ENCODE measurements at regions not wholly inside any gene's neighbourhood (a gene's known extent, or its start where the extent isn't known, plus 50 kb on each side); places are given as distances from the start of the nearest gene placed in this dataset.
"Not testable (repeated sequence)": the region's sequence is repeated elsewhere in the genome, so short reads cannot be mapped to it uniquely, and the experiment has no call there.

DNA sequence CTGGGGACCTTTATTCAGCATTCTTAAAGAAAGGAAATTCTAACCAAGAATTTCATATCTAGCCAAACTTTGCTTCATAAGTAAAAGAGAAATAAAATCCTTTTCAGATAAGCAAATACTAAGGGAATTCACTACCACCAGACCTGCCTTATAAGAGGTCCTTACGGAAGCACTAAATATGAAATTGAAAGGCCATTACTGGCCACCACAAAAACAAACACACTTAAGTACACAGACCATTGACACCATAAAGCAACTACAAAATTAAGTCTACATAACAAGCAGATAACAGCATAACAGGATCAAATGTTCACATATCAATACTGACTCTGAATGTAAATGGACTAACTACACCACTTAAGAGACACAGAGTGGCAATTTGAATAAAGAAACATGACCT is 361.4 kb upstream of the POU5F2 start:
- no peak for DNase-seq (ENCODE audit: low read depth)

- DNase-seq (ENCODE audit: low read depth) = not testable (repeated sequence)
These were observed 356.0 kb upstream of the POU5F2 start for GRCh38 chr5:94097384-94097783.

GRCh38 chr5:94094793-94095441 is 353.5 kb upstream of the POU5F2 start:
- DNase-seq (ENCODE audit: low read depth) = no peak

- no peak for DNase-seq (ENCODE audit: low read depth)
These were observed 351.9 kb upstream of the POU5F2 start for GRCh38 chr5:94093300-94093699.

DNA sequence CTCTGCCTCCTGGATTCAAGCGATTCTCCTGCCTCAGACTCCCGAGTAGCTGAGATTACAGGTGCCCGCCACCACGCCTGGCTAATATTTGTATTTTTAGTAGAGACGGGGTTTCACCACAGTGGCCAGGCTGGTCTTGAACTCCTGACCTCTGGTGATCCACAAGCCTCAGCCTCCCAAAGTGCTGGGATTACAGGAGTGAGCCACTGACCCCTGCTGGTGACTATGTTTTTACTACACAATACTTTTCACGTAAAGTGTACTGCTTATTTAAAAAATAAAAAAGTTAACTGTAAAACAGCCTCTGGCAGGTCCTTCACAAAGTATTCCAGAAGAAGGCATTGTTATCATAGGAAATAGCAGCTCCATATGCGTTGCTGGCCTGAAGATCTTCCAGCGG is 345.2 kb upstream of the POU5F2 start:
- DNase-seq (ENCODE audit: low read depth) = peak; percentile 8

DNA sequence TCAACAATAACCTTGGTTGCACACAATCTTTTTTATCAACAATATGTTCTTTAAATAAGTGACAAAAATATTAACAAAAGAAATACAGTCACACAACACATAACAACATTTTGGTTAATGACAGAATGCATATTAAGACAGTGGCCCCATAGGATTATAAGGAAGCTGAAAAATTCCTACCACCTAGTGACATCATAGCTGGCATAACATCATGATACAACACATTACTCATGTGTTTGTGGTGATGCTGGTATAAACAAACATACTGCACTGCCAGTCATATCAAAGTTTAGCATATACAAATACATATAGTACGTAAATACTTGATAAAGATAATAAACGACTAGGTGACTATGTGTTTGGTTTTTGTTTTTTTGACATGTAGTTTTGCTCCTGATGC is 344.8 kb upstream of the POU5F2 start:
- DNase-seq (ENCODE audit: low read depth) = no peak

GRCh38 chr5:94082405-94082804 is 341.0 kb upstream of the POU5F2 start:
- no peak for DNase-seq (ENCODE audit: low read depth)

- DNase-seq (ENCODE audit: low read depth) = no peak
These were observed 339.7 kb upstream of the POU5F2 start for GRCh38 chr5:94081088-94081487.

DNA sequence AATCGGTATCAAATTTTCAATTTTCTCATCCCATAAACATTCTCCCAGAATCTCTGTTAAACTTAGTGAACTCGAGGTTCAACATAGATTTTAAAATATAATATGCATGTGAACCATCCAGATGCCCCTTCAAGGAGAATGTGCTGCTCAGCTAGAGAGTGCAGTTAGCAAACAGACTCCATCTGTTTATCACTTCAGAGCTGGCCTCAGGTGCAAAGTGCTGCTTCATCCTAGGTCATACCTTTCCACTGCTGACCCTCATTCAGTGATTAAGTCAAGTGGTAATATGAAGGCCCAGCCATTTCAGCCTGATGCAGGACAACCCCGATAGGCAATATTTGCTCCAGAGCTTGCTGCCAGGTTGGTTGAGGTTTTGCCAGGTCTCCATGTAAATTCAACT is 339.0 kb upstream of the POU5F2 start:
- no peak for DNase-seq (ENCODE audit: low read depth)

DNA sequence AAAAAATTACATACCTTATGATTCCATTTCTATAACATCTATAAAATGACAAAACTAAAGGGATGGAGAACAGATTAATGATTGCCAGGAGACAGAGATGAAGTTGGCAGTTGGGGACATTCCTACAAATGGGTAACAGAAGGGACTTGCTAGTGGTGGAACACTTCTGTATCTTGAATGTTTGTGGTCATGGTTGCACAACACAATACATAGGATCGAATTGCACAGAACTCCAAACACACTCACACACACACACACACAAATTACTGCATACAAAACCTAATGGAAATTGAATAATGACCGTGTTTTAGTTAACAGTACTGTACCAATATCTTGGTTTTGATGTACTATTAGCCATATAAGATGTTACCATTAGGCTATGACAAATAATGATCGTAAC is 330.7 kb upstream of the POU5F2 start:
- no peak for DNase-seq (ENCODE audit: low read depth)

DNA sequence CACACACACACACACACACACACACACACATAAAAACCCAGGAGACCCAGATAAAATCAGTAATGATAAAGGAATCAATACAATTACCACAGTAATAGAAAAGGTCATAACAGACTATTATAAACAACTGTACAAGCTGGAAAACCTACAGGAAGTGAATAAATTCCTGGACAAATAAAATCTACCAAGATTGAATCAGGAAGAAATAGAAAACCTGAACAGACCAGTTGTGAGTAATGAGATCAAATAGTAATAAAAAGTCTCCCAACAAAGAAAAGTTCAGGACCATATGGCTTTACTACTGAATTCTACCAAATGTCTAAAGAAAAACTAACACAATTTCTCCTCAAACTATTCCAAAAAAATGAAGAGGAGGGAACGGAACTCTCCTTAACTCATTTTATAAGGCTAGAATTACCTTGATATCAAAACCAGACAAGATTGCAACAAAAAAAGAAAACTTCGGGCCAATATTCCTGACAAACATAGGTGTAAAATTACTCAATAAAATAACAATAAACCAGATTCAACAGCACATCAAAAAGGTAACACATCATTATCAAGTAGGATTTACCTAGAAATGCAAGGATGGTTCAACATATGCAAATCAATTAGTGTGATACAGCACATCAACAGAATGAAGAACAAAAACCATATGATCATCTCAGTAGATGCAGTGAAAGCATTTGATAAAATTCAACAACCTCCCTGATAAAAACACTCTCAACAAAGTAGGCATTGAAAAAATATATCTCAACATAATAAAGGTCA is 325.2 kb upstream of the POU5F2 start:
- DNase-seq (ENCODE audit: low read depth) = no peak

DNA sequence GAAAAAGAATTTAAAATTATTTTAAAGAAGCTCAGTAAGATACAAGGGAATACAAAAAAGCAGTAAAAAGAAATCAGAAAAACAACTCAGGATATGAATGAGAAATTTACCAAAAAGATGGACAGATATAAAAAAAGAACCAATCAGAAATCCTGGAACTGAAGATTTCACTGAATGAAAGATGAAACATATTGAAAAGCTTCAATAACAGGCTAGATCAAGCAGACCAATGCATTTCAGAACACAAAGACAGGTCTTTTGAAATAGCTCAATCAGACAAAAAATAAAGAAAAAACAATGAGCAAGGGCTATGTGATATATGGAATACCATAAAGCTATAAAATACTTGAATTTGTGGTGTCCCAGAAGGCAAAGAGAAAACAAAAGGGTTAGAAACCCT is 322.6 kb upstream of the POU5F2 start:
- DNase-seq (ENCODE audit: low read depth) = no peak

DNA sequence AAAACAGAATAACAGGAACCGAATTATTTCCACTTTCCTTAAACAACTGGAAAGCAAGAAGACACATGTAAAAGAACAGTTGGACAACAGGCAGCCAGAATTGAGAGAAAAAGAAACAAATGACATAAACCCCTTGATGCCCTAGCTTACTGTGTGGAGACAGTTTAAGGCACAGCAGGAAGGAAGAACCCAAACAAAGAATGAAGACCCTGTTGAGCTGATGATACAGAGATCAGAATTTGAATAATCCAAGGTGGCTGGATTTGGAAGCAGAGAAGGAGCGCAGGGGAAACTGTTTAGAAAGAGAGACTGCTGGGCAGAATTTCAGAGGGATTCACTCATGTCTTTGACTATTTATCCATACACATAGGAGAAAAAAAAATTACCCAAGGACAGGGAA is 316.3 kb upstream of the POU5F2 start:
- no peak for DNase-seq (ENCODE audit: low read depth)

DNA sequence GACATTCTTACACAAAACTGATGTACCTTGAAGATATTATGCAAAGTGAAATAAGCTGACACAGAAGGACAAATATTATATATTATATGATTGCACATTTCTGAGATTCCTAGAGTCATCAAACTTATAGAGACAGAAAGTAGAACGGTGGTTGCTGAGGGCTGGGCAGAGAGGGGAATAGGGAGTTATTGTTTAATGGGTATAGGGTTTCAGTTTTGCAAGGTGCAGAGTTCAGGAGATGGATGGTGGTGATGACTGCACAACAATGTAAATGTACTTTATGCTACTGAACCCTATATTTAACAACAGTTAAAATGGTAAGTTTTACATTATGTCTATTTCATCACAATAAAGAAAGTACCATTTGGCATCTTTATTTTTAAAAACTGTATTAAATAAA is 315.8 kb upstream of the POU5F2 start:
- DNase-seq (ENCODE audit: low read depth) = no peak

GRCh38 chr5:94049307-94049922 is 308.0 kb upstream of the POU5F2 start:
- DNase-seq (ENCODE audit: low read depth) = not testable (repeated sequence)

DNA sequence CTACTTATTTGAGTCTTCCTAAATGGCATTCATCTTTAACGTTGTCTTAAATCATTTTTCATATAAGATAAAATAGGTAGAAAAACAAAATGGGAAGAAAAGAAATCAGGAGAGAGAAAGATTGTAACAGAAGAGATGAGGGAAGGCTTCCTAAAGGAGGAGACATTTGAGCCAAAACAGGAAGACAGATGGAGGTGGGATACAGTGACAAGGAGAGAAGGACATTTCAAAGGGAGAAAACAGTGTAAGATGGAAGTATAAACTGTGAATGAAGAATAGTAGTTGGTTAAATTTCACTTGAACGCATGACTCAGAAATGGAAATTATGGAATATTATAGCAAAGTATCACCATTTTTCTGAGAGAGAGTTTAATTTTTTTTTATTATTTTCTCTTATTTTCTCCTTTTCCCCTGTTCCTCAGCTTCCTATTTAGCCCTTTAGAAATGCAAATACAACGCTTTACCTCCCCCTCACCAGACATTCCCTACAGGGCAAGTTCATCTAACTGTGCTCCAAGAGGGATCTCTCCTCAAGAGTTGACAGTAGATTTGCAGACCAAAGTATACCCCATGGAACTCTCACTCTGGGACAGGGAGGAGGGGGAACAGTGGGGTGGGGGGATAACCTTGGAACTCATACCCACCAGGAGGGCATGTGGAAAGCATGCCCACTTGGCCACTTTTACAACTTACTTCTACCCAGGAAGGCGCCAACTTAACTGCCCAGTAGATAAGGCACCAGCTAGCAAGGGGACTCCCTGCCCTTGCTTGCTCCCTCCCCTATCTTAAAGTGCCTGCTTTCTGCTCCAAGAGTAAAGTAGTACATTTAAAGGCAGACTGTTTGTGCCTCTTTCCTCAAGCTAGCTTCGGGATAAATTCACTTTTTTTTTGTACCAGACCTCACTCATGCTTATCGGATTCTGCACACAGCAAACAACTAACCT is 304.7 kb upstream of the POU5F2 start:
- no peak for DNase-seq (ENCODE audit: low read depth)

DNA sequence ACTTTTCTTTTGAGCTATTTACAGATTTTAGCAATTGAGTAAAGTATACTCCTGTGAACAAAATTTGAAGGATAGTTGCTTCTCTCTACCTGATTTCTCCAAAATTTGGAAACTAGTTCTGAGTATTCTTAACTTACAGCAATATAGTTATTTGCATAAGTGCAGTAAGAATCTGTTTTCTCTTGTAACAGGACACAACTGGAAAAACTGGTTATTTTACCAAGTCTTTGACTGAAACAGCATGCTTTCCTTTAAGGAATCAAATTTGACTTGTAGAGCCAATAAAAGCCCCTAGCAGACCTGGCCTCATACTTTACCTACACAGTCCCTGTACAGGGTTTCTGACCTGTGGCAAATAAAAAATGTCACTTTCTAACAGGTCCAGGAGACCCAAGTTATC is 301.9 kb upstream of the POU5F2 start:
- no peak for DNase-seq (ENCODE audit: low read depth)

DNA sequence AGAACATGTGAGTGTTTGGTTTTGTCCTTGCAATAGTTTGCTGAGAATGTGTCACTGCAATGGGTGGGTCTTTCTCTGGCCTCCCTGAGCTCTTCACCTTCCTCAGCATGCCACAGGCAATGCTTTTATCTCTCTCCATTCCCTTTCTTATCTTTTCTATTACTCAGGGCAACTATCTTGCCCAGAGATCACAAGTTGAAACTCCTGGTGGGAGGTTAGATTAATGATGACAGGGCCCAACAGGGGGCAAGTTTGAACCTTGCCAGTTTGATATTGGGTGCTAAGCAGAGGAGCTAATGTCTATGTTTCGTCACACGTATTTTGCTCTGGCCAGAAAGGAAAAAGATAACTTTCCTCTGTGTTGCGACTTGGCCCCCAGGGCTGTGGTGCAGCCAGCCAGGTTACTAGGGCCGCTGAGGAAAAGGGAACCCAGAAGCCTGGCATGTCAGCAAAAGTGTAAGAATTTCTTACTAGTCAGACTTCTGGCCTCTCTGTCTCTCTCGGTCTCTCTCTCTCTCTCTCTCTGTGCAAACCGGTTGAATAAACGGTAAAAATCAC is 299.3 kb upstream of the POU5F2 start:
- no peak for DNase-seq (ENCODE audit: low read depth)

- no peak for DNase-seq (ENCODE audit: low read depth)
These were observed 297.7 kb upstream of the POU5F2 start for GRCh38 chr5:94039101-94039500.

- no peak for DNase-seq (ENCODE audit: low read depth)
These were observed 290.2 kb upstream of the POU5F2 start for GRCh38 chr5:94031631-94032030.

- no peak for DNase-seq (ENCODE audit: low read depth)
These were observed 286.6 kb upstream of the POU5F2 start for GRCh38 chr5:94028001-94028400.

DNA sequence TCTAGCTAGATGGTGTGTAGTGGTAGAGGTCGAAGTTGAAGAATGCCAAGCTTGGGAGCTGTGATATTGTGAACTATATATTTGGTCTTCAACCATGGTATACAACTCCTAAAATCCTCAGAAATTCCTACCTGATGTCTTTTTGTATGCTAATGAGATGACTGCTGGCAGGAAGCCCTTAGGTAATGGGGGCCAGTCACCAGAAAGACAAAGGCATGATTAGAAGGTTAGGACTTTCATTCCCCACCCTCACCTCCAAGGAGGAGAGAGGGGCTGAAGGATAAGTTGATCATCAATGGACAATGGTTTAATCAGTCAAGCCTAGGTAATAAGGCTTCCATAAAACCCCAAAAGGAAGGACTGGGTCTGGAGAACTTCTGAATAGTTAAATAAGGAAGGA is 285.7 kb upstream of the POU5F2 start:
- no peak for DNase-seq (ENCODE audit: low read depth)
